Astrocyte (in vitro differentiated cells and primary cell): ENCODE measurements at regions not wholly inside any gene's neighbourhood (a gene's known extent, or its start where the extent isn't known, plus 50 kb on each side); places are given as distances from the start of the nearest gene placed in this dataset.

Experiments used
- DNase-seq: peaks from one replicate; pipeline ENCODE4 v3.0.0-alpha.2; 2010; ENCODE audit warnings: low read depth
- FAIRE-seq: peaks from 2 replicates; lab custom pipeline; 2011; peaks lifted over from hg19 to GRCh38; lab: Jason Lieb, UNC
- H2AFZ ChIP-seq: 2 replicates; pipeline ENCODE4 v1.6.0; 2012; ENCODE audit warnings: low read depth, low read length, inconsistent platforms
- H3K27ac ChIP-seq: 2 replicates; pipeline ENCODE4 v1.5.1; 2011; ENCODE audit warnings: low read depth, low read length, inconsistent platforms
- H3K27me3 ChIP-seq: 2 replicates; pipeline ENCODE4 v1.6.0; 2011; ENCODE audit warnings: low read length, inconsistent platforms; ENCODE audit not compliant: insufficient read depth
- H3K36me3 ChIP-seq: 2 replicates; pipeline ENCODE4 v1.5.1; 2011; ENCODE audit warnings: low read length, inconsistent platforms; ENCODE audit not compliant: insufficient read depth
- H3K4me1 ChIP-seq: 2 replicates; pipeline ENCODE4 v1.5.1; 2011; ENCODE audit warnings: low read length, inconsistent platforms; ENCODE audit not compliant: insufficient read depth
- H3K4me2 ChIP-seq: 2 replicates; pipeline ENCODE4 v1.6.0; 2012; ENCODE audit warnings: low read length, inconsistent platforms
- H3K4me3 ChIP-seq: 2 replicates; pipeline ENCODE4 v1.5.1; 2011; ENCODE audit warnings: low read depth, mild to moderate bottlenecking, low read length, inconsistent platforms; ENCODE audit not compliant: insufficient read depth
- H3K79me2 ChIP-seq: 2 replicates; pipeline ENCODE4 v1.6.0; 2012; ENCODE audit warnings: mild to moderate bottlenecking, low read length, inconsistent platforms; ENCODE audit not compliant: insufficient read depth
- H3K9ac ChIP-seq: 2 replicates; pipeline ENCODE4 v1.6.0; 2012; ENCODE audit warnings: mild to moderate bottlenecking, low read length, inconsistent platforms
- H3K9me3 ChIP-seq: 2 replicates; pipeline ENCODE4 v1.5.1; 2012; ENCODE audit warnings: low read depth, mild to moderate bottlenecking, low read length, inconsistent platforms; ENCODE audit not compliant: insufficient read depth
- H4K20me1 ChIP-seq: 2 replicates; pipeline ENCODE4 v1.6.0; 2012; ENCODE audit warnings: low read length, inconsistent platforms; ENCODE audit not compliant: insufficient read depth
- H3K27ac Mint-ChIP-seq: one replicate; pipeline ENCODE4 v1.8.0; 2021; ENCODE audit warnings: mild to moderate bottlenecking, mixed read lengths; ENCODE audit not compliant: unreplicated experiment
- H3K27me3 Mint-ChIP-seq: one replicate; pipeline ENCODE4 v1.8.0; 2021; ENCODE audit warnings: low read depth, mixed read lengths; ENCODE audit not compliant: unreplicated experiment
- H3K36me3 Mint-ChIP-seq: one replicate; pipeline ENCODE4 v1.8.0; 2021; ENCODE audit warnings: low read depth, mixed read lengths; ENCODE audit not compliant: unreplicated experiment
- H3K4me1 Mint-ChIP-seq: one replicate; pipeline ENCODE4 v1.8.0; 2021; ENCODE audit warnings: low read depth, mixed read lengths; ENCODE audit not compliant: unreplicated experiment
- H3K4me3 Mint-ChIP-seq: one replicate; pipeline ENCODE4 v1.8.0; 2021; ENCODE audit warnings: mild to moderate bottlenecking, moderate library complexity, mixed read lengths; ENCODE audit not compliant: unreplicated experiment
- H3K9me3 Mint-ChIP-seq: one replicate; pipeline ENCODE4 v1.8.0; 2021; ENCODE audit warnings: mild to moderate bottlenecking, mixed read lengths; ENCODE audit not compliant: unreplicated experiment
- CTCF ChIP-seq: IDR thresholded peaks from 2 replicates; pipeline ENCODE4 v1.5.1; 2011; ENCODE audit warnings: low read depth, mild to moderate bottlenecking, inconsistent platforms, low read length, moderate library complexity; ENCODE audit not compliant: insufficient read depth
- EZH2 ChIP-seq: IDR thresholded peaks from 2 replicates; pipeline ENCODE4 v1.6.1; 2012; ENCODE audit warnings: mild to moderate bottlenecking, low read length, inconsistent platforms; ENCODE audit not compliant: insufficient read depth

GRCh38 chr15:94582368-94582767 is 351.0 kb downstream of the MCTP2 start:
- peaks cover 12% of the 10 kb centered on the region for H3K27me3 Mint-ChIP-seq
- H3K36me3 Mint-ChIP-seq: no peaks in the 10 kb centered on the region
- H3K4me3 Mint-ChIP-seq: no peak overlapping the region
- DNase-seq (no peak), FAIRE-seq (no peak)
- no peak overlapping the region for H3K27ac ChIP-seq
- TF ChIP-seq EZH2 (no peak), CTCF (no peak)
- no peaks in the 10 kb centered on the region for H3K27me3 ChIP-seq
- H3K9me3 ChIP-seq: no peaks in the 10 kb centered on the region
- H3K79me2 ChIP-seq: no peaks in the 10 kb centered on the region
- no peaks in the 10 kb centered on the region for H3K9me3 Mint-ChIP-seq
- no peak overlapping the region for H3K27ac Mint-ChIP-seq
- H3K9ac ChIP-seq: no peak overlapping the region
- no peaks in the 10 kb centered on the region for H3K4me1 ChIP-seq
- no peak overlapping the region for H3K4me3 ChIP-seq
- no peaks in the 10 kb centered on the region for H3K36me3 ChIP-seq
- no peak overlapping the region for H2AFZ ChIP-seq
- peaks cover 7% of the 10 kb centered on the region for H3K4me1 Mint-ChIP-seq
- no peaks in the 10 kb centered on the region for H4K20me1 ChIP-seq
- no peak overlapping the region for H3K4me2 ChIP-seq

- FAIRE-seq (no peak), DNase-seq (peak; percentile 23)
- TF ChIP-seq EZH2 (no peak), CTCF (no peak)
- Histone ChIP-seq H3K9ac (no peak overlapping the region), H2AFZ (no peak overlapping the region), H3K4me1 (no peaks in the 10 kb centered on the region), H3K27ac (no peak overlapping the region), H3K4me3 (no peak overlapping the region), H3K36me3 (no peaks in the 10 kb centered on the region), H3K27me3 (no peaks in the 10 kb centered on the region), H3K4me2 (peak overlapping the region; percentile 10), H4K20me1 (no peaks in the 10 kb centered on the region), H3K79me2 (no peaks in the 10 kb centered on the region), H3K9me3 (no peaks in the 10 kb centered on the region)
- H3K36me3 Mint-ChIP-seq: no peaks in the 10 kb centered on the region
- no peak overlapping the region for H3K27ac Mint-ChIP-seq
- peaks cover 3% of the 10 kb centered on the region for H3K9me3 Mint-ChIP-seq
- H3K4me1 Mint-ChIP-seq: peaks cover 7% of the 10 kb centered on the region
- H3K4me3 Mint-ChIP-seq: no peak overlapping the region
- peaks cover 17% of the 10 kb centered on the region for H3K27me3 Mint-ChIP-seq
These were observed 353.5 kb downstream of the MCTP2 start for GRCh38 chr15:94584833-94585244.

- Histone ChIP-seq H3K27me3 (no peaks in the 10 kb centered on the region), H3K27ac (no peak overlapping the region), H4K20me1 (no peaks in the 10 kb centered on the region), H3K4me3 (no peak overlapping the region), H2AFZ (no peak overlapping the region), H3K79me2 (no peaks in the 10 kb centered on the region), H3K9me3 (no peaks in the 10 kb centered on the region), H3K9ac (no peak overlapping the region), H3K4me2 (no peak overlapping the region), H3K36me3 (no peaks in the 10 kb centered on the region), H3K4me1 (no peaks in the 10 kb centered on the region)
- no peak overlapping the region for H3K4me3 Mint-ChIP-seq
- no peak for TF ChIP-seq CTCF
- no peak for TF ChIP-seq EZH2
- H3K4me1 Mint-ChIP-seq: peaks cover 7% of the 10 kb centered on the region
- no peak for FAIRE-seq
- DNase-seq: no peak
- no peak overlapping the region for H3K27ac Mint-ChIP-seq
- H3K36me3 Mint-ChIP-seq: no peaks in the 10 kb centered on the region
- H3K9me3 Mint-ChIP-seq: peaks cover 3% of the 10 kb centered on the region
- H3K27me3 Mint-ChIP-seq: peaks cover 20% of the 10 kb centered on the region
These were observed 354.7 kb downstream of the MCTP2 start for GRCh38 chr15:94586099-94586498.
